Ectodermal cell (in vitro differentiated cells): ENCODE measurements at regions not wholly inside any gene's neighbourhood (a gene's known extent, or its start where the extent isn't known, plus 50 kb on each side); places are given as distances from the start of the nearest gene placed in this dataset.

ENCODE experiments used
- H3K27ac ChIP-seq: 2 replicates; pipeline ENCODE4 v1.7.0; 2013; ENCODE audit warnings: mild to moderate bottlenecking, low read depth, low read length; ENCODE audit not compliant: insufficient read depth, poor library complexity, severe bottlenecking
- H3K27me3 ChIP-seq: 2 replicates; pipeline ENCODE4 v1.7.0; 2013; ENCODE audit warnings: mild to moderate bottlenecking, low read length; ENCODE audit not compliant: insufficient read depth, control insufficient read depth, poor library complexity, severe bottlenecking
- H3K36me3 ChIP-seq: one replicate; pipeline ENCODE4 v1.7.0; 2013; ENCODE audit warnings: low read length; ENCODE audit not compliant: control insufficient read depth, insufficient read depth
- H3K4me1 ChIP-seq: one replicate; pipeline ENCODE4 v1.7.0; 2013; ENCODE audit warnings: low read length; ENCODE audit not compliant: control insufficient read depth, insufficient read depth
- H3K4me3 ChIP-seq: 2 replicates; pipeline ENCODE4 v1.7.0; 2013; ENCODE audit warnings: low read depth, low read length, control low read depth; ENCODE audit not compliant: insufficient read depth
- H3K9me3 ChIP-seq: 2 replicates; pipeline ENCODE4 v1.7.0; 2013; ENCODE audit warnings: mild to moderate bottlenecking, low read length, moderate library complexity; ENCODE audit not compliant: control insufficient read depth
- WGBS, 2 experiments: methylation state at CpG; one replicate each; pipeline ENCODE4 v1.1.7; 2013; ENCODE audit warnings: missing lambda C conversion rate in 2 of 2; 5-methylcytosine and 5-hydroxymethylcytosine counted together

GRCh38 chr6:139919107-139920026, 544.9 kb upstream of the CITED2 start:
- Histone ChIP-seq H3K27me3 (no peaks in the 10 kb centered on the region), H3K9me3 (no peaks in the 10 kb centered on the region), H3K4me1 (peaks cover 31% of the 10 kb centered on the region), H3K4me3 (no peak overlapping the region), H3K27ac (no peak overlapping the region), H3K36me3 (no peaks in the 10 kb centered on the region)
- WGBS, 2 experiments: 88 to 89% methylated on average over 8 of the region's 8 CpGs

- no peak overlapping the region for H3K27ac ChIP-seq
- no peak overlapping the region for H3K4me3 ChIP-seq
- peaks cover 31% of the 10 kb centered on the region for H3K4me1 ChIP-seq
- WGBS, 2 experiments: 41 to 55% methylated on average over 6 to 7 of the region's 7 CpGs
- H3K36me3 ChIP-seq: no peaks in the 10 kb centered on the region
- H3K27me3 ChIP-seq: no peaks in the 10 kb centered on the region
- H3K9me3 ChIP-seq: no peaks in the 10 kb centered on the region
Observed at GRCh38 chr6:139917951-139918630, 543.6 kb upstream of the CITED2 start.

- no peaks in the 10 kb centered on the region for H3K9me3 ChIP-seq
- peaks cover 23% of the 10 kb centered on the region for H3K4me1 ChIP-seq
- no peak overlapping the region for H3K27ac ChIP-seq
- no peaks in the 10 kb centered on the region for H3K36me3 ChIP-seq
- H3K4me3 ChIP-seq: no peak overlapping the region
- 90 to 100% methylated on average over 2 of the region's 2 CpGs for WGBS, 2 experiments
- no peaks in the 10 kb centered on the region for H3K27me3 ChIP-seq
Observed at GRCh38 chr6:139914910-139915309, 540.5 kb upstream of the CITED2 start.

- H3K9me3 ChIP-seq: no peaks in the 10 kb centered on the region
- H3K27ac ChIP-seq: no peak overlapping the region
- H3K27me3 ChIP-seq: no peaks in the 10 kb centered on the region
- H3K4me1 ChIP-seq: peaks cover 6% of the 10 kb centered on the region
- no peaks in the 10 kb centered on the region for H3K36me3 ChIP-seq
- no peak overlapping the region for H3K4me3 ChIP-seq
- WGBS, 2 experiments: 94 to 97% methylated on average over 10 of the region's 10 CpGs
Observed at GRCh38 chr6:139912735-139913400, 538.4 kb upstream of the CITED2 start.

GRCh38 chr6:139909992-139910391, 535.5 kb upstream of the CITED2 start:
- Histone ChIP-seq H3K4me1 (peaks cover 12% of the 10 kb centered on the region), H3K9me3 (no peaks in the 10 kb centered on the region), H3K4me3 (no peak overlapping the region), H3K36me3 (no peaks in the 10 kb centered on the region), H3K27ac (no peak overlapping the region), H3K27me3 (no peaks in the 10 kb centered on the region)

- 73 to 88% methylated on average over 2 to 3 of the region's 3 CpGs for WGBS, 2 experiments
- no peak overlapping the region for H3K27ac ChIP-seq
- peaks cover 16% of the 10 kb centered on the region for H3K4me1 ChIP-seq
- no peaks in the 10 kb centered on the region for H3K27me3 ChIP-seq
- no peaks in the 10 kb centered on the region for H3K36me3 ChIP-seq
- H3K4me3 ChIP-seq: no peak overlapping the region
- no peaks in the 10 kb centered on the region for H3K9me3 ChIP-seq
Observed at GRCh38 chr6:139905404-139906052, 531.1 kb upstream of the CITED2 start.

- H3K36me3 ChIP-seq: no peaks in the 10 kb centered on the region
- WGBS, 2 experiments: 93 to 100% methylated on average over 1 of the region's 1 CpG
- H3K27me3 ChIP-seq: no peaks in the 10 kb centered on the region
- no peak overlapping the region for H3K4me3 ChIP-seq
- no peak overlapping the region for H3K27ac ChIP-seq
- peaks cover 16% of the 10 kb centered on the region for H3K4me1 ChIP-seq
- no peaks in the 10 kb centered on the region for H3K9me3 ChIP-seq
Observed at GRCh38 chr6:139904568-139904967, 530.1 kb upstream of the CITED2 start.

- Histone ChIP-seq H3K27ac (no peak overlapping the region), H3K4me3 (no peak overlapping the region), H3K4me1 (peaks cover 16% of the 10 kb centered on the region), H3K36me3 (no peaks in the 10 kb centered on the region), H3K27me3 (no peaks in the 10 kb centered on the region), H3K9me3 (no peaks in the 10 kb centered on the region)
Observed at GRCh38 chr6:139904158-139904533, 529.7 kb upstream of the CITED2 start.

GRCh38 chr6:139903411-139904157, 529.1 kb upstream of the CITED2 start:
- Histone ChIP-seq H3K27ac (no peak overlapping the region), H3K4me1 (peaks cover 16% of the 10 kb centered on the region), H3K9me3 (no peaks in the 10 kb centered on the region), H3K36me3 (no peaks in the 10 kb centered on the region), H3K27me3 (no peaks in the 10 kb centered on the region), H3K4me3 (no peak overlapping the region)
- WGBS, 2 experiments: 94 to 100% methylated on average over 1 to 2 of the region's 2 CpGs
